Dedifferentiated amniotic fluid mesenchymal stem cell (primary cell): ENCODE measurements at regions not wholly inside any gene's neighbourhood (a gene's known extent, or its start where the extent isn't known, plus 50 kb on each side); places are given as distances from the start of the nearest gene placed in this dataset.
A peak's percentile ranks its signal among the peaks of the same experiment; 100 is the strongest.

Source experiments
- DNase-seq: peaks from one replicate; pipeline ENCODE4 v3.0.0-alpha.2; 2016; ENCODE audit errors: extremely low spot score

DNA sequence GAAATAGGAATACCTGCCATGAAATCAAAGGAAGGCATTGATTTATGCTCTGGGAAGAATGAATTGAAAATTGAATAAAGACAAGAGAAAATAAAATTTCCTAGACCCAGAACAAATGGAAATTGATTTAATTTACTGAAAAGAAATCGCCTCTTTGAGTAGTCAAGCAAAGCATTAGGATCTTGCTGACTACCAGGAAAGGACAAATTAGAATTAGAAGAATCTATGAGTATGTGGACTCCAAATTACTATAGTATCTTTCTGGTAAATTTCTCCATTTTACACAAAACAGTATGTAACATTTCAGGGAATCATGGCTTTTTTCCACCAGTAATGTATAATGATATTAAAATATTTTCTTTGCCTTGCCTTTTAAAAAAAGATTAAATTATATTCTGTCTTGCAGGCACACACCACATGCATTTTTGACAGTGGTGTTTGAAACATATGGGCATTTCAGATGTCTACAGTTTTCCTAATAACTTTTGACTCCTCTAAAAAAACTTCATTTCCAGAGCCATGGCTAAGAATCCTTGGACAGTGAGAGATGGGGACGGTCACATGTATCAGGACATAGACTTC is 768.7 kb upstream of the NRSN1 start:
- no peak for DNase-seq

- no peak for DNase-seq
Measured at GRCh38 chr6:23365732-23366131, 760.3 kb upstream of the NRSN1 start.

GRCh38 chr6:23367311-23367710 is 758.7 kb upstream of the NRSN1 start:
- no peak for DNase-seq

DNA sequence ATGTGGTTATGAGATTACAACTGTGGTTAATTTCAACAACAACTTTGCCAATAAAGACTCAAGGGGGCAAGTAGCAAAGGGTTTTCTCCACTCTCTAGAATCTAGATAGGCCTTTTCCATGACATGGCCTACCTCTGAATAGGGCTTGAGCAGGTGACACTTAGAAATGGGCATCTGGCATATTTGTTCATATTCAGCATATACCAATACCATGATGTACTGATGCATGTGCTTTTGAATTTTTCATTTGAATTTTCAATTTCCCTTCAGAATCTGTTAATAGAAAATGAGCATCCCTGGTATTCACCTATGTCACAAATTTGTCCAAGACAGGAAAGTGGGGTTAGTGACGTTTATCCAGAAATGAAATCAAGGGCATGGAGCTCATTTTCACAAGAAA is 757.5 kb upstream of the NRSN1 start:
- no peak for DNase-seq

- no peak for DNase-seq
Measured at GRCh38 chr6:23370051-23370450, 756.0 kb upstream of the NRSN1 start.

DNA sequence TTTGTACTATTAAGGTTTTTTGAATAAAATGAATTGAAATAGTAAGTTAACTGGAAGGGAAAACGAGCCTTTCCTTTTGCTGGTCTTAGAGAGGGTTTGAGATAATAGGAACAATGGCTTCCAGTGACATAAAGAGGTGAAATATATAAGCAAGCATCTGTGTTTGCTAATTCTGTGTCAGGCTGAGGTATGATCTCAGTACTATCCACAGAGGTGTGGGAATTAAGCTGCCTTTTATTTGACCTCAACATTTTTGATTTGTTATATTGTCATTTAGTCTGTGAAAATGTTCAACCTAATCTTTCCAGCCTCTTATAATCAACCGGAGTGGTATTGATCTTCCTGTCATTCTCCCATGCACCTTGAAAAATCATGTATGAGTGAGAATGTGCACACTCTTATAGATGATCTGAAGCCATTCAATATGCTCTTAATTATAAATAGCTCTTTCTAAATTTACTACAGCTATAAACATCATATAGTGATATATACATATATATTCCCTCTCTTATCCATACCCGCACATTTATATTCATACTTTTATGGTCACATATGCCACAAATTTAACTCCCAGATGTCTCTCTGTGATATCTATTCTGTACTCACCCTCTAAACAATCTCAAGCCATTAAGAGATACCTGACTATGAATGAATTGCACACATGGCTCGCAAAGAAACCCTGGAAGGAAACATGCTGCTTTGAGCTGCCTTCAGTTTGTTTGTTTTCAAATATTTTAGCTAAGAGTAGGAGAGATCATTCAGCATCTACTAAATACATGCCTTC is 754.7 kb upstream of the NRSN1 start:
- DNase-seq, result no peak

- DNase-seq, result no peak
Measured at GRCh38 chr6:23377830-23378229, 748.2 kb upstream of the NRSN1 start.

DNA sequence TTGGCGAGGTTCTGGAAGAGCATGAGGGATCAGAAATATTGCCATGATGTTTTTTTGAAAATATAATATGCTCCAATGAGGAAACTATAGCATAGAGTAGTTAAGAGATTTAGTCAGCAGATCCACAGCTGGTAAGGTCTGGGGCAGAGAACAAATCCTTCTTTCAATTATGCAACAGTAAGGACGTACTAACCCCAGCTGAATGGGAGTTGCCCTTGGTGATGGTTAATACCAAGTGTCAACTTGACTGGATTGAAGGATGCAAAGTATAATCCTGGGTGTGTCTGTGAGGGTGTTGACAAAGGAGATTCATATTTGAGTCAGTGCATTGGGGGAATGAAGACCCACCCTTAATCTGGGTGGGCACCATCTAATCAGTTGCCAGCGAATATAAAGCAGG is 745.5 kb upstream of the NRSN1 start:
- DNase-seq, result no peak

DNA sequence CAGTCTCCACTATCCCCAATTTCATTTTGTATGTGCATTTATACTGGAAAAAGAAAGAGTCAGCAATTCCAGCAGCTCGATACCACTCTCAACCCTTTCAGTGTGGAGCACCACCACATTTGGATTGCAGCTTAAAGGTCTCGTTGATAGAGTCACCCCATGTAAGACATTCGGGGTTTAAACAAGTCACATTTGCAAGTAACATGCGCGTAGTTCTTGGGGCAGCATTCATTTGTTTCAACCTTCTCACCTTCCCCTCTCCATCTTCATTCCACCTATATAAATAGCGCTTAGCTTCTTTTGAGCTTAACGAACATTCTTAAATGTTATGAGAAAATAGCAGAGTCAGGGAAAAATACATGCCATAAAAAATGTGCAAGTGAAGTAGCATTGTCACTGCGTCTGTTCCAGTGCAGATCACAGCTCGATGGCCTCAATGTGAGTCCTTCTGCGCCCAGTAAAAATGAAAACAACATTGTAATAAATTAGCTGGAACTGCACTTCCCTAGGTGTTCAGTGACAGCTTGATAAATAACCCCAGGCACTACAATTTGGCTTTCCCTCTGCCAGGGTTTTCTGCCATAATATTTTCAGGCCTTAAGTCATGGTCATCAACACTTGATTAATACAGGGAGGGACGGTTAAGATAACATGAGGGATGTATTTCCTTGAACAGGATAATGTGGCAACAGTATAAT is 737.8 kb upstream of the NRSN1 start:
- no peak for DNase-seq

GRCh38 chr6:23389386-23389785 is 736.6 kb upstream of the NRSN1 start:
- DNase-seq, result no peak

- DNase-seq, result no peak
Measured at GRCh38 chr6:23390221-23390620, 735.8 kb upstream of the NRSN1 start.

GRCh38 chr6:23394681-23395080 is 731.3 kb upstream of the NRSN1 start:
- DNase-seq, result no peak

DNA sequence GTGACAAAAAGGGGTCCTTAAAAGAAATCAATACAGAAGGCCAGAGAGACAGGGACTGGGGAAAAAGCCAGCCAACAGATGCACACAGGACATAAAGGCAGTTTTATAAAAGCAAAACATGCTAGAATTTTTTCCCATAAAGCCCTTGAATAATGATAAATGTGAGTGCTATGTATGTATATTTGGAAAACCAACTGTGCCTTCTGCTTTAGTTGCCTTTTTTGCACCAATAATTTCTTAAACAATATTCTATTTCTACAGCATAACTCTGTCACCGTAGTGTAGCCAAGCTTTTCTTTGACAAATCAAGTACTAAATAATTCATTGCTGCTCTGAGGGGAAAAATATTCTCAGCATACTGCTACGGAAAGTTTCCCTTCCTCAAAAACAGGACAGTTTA is 730.6 kb upstream of the NRSN1 start:
- no peak for DNase-seq

DNA sequence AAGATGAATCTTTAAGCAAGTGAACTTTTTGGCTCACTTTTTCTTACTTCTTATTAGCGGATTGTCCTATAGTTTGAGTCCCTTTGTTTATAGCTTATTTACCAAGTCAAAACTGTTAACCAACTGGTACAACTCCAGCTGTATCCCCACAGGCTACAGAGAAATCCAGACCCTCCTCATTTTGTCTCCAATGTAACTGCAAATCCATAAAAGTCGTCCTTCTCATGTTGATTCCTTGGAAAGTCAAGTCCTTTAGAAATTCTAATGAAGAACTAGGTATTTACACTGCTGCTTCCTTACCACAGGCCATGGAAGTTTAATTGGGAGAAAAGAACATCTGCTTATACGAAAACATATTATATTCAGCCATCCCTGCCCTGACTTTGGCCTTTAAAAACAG is 729.1 kb upstream of the NRSN1 start:
- no peak for DNase-seq

GRCh38 chr6:23403460-23403859 is 722.6 kb upstream of the NRSN1 start:
- DNase-seq, result no peak

DNA sequence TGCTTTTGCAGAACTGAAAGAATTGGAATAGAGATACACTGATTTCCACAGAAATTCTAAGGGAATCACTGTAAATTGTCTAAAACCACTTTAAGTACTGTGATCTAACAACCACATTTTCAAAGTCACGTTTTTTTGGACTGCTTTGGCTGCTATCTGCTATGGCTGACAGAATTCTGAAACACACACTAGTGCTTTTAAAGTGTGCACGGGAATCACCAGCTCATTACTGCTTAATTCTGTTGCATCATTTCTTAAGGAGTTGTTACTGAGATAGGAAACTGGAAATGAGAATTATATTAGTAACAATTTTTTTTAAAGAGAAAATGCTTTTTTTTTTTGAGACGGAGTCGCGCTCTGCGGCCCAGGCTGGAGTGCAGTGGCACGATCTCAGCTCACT is 716.5 kb upstream of the NRSN1 start:
- DNase-seq, result no peak

DNA sequence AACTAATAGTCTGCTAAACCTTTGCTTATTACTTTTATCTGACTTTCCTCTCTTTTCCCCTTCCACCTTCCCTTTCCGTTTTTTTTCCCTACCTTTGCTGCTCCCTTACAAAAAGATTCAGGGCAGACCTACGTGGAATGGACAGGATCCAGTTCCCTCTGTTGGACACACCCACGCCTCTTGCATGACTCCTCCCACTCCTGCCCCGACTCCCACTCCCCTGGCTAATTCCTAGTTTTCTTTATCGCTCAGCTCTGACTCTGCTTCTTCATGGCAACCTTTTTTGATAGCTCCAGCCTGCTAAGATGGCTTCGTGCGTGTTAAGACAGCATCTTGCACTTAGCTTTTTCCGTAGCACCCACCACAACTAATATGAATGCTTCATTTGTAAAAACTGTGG is 715.6 kb upstream of the NRSN1 start:
- DNase-seq, result no peak

- no peak for DNase-seq
Measured at GRCh38 chr6:23412770-23413169, 713.2 kb upstream of the NRSN1 start.

DNA sequence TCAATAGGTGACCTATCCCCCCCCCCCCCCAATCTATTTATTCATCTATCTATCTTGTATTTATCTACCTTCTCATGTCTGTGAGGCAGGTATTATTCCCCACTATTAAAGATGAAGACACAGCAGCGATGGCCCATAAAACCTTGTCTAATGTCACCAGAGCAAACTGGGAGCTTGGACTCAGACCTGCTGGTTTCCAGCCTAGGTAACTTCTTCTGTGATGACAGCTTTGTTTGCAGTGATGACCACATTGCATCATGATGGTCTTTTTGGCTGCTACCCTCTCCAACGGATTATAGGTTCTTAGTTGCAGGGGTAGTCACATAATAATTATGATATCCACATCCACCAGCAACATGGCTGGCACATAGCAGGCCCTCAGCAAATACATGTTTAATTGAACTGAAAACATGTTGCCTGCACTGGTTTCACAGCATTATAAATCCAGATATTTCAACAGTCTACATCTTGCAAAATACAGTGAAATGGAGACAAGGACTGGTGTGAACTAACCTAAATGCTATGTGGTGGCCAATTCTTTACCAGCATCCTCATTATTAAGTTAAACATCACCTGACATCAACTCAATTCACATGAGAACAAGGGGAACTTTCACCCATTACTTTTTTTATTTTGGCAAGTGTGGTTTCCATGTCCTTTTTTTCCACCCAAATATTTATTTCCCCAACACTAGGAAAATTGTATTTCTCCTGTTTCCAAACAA is 712.5 kb upstream of the NRSN1 start:
- peak; percentile 27 for DNase-seq

GRCh38 chr6:23414051-23414445 is 712.0 kb upstream of the NRSN1 start:
- peak; percentile 86 for DNase-seq

DNA sequence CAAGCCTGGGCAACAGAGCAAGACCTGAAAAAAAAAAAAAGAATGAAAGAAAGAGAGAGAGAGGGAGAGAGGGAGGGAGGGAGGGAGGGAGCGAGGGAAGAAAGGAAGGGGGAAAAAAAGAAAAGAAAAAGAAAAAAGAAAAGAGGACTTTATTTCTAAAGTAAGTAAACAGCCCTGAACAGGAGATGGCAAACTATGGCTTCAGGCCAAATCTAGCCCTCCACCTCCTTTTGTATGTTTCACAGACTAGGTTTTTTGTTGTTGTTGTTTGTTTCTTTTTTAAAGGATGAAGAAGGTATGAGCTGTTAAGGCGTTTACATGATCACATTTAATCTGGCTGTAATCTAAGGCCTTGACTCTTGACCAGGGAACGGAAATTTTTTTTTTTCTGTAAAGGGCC is 711.1 kb upstream of the NRSN1 start:
- DNase-seq, result no peak

- no peak for DNase-seq
Measured at GRCh38 chr6:23415819-23416427, 710.1 kb upstream of the NRSN1 start.
